Liver (tissue), 8 donors: ENCODE measurements at regions not wholly inside any gene's neighbourhood (a gene's known extent, or its start where the extent isn't known, plus 50 kb on each side); places are given as distances from the start of the nearest gene placed in this dataset.

Experiments used
- DNase-seq: peaks from one replicate; pipeline ENCODE4 v3.0.0-alpha.2; 2017; ENCODE audit warnings: low spot score
- H3K27ac ChIP-seq, 2 donors: one replicate each; pipeline ENCODE4 v1.7.0; 2013; ENCODE audit warnings: inconsistent platforms in 2 of 2, low read length in 2 of 2, control low read depth in 1 of 2, low read depth in 1 of 2, mild to moderate bottlenecking in 1 of 2
- H3K27me3 ChIP-seq, 4 donors: one replicate each; pipeline versions ENCODE4 v1.6.1 to v1.7.0; 2013; ENCODE audit warnings: low read length in 3 of 4, inconsistent platforms in 1 of 4, mild to moderate bottlenecking in 1 of 4, moderate library complexity in 1 of 4; ENCODE audit not compliant: control insufficient read depth in 4 of 4, insufficient read depth in 4 of 4
- H3K36me3 ChIP-seq, 4 donors: one replicate each; pipeline versions ENCODE4 v1.6.1 to v1.7.0; 2013; ENCODE audit warnings: low read length in 3 of 4, mild to moderate bottlenecking in 3 of 4, low read depth in 1 of 4, moderate library complexity in 1 of 4; ENCODE audit not compliant: control insufficient read depth in 4 of 4, insufficient read depth in 3 of 4
- H3K4me1 ChIP-seq, 4 donors: one replicate each; pipeline versions ENCODE4 v1.6.1 to v1.7.0; 2013; ENCODE audit warnings: low read length in 3 of 4, mild to moderate bottlenecking in 3 of 4, moderate library complexity in 1 of 4; ENCODE audit not compliant: control insufficient read depth in 4 of 4, insufficient read depth in 4 of 4
- H3K4me3 ChIP-seq, 3 donors: one replicate each; pipeline versions ENCODE4 v1.6.1 to v1.7.0; 2013; ENCODE audit warnings: low read length in 3 of 3, control low read depth in 1 of 3, low read depth in 1 of 3, mild to moderate bottlenecking in 1 of 3
- H3K9ac ChIP-seq, 2 donors: one replicate each; pipeline ENCODE4 v1.7.0; 2013; ENCODE audit warnings: low read length in 2 of 2, mild to moderate bottlenecking in 2 of 2, moderate library complexity in 2 of 2, control low read depth in 1 of 2, low read depth in 1 of 2
- H3K9me3 ChIP-seq, 4 donors: one replicate each; pipeline versions ENCODE4 v1.6.1 to v1.7.0; 2013; ENCODE audit warnings: low read length in 3 of 4; ENCODE audit not compliant: control insufficient read depth in 4 of 4
- CTCF ChIP-seq: fragments of 150-350 bp; IDR thresholded peaks from 2 replicates; pipeline ENCODE4 v1.5.1; 2017; ENCODE audit warnings: improper control_type of control experiment, low read depth, low read length; ENCODE audit not compliant: missing input control
- EGR1 ChIP-seq, 2 donors: IDR thresholded peaks; 2 replicates each; pipeline ENCODE4 v1.6.1; 2016 to 2018; ENCODE audit warnings: antibody characterized with exemption in 2 of 2, low read depth in 2 of 2
- FOXA2 ChIP-seq: IDR thresholded peaks from 2 replicates; pipeline ENCODE4 v1.6.1; 2016; ENCODE audit warnings: antibody characterized with exemption
- GABPA ChIP-seq, 2 donors: IDR thresholded peaks in 1 of 2; conservative IDR thresholded peaks in 1 of 2; 2 replicates each; pipeline ENCODE4 v1.6.1; 2016; ENCODE audit warnings: antibody characterized with exemption in 2 of 2, mild to moderate bottlenecking in 1 of 2, moderate library complexity in 1 of 2
- HNF4A ChIP-seq, 2 donors: conservative IDR thresholded peaks; 2 replicates each; pipeline ENCODE4 v1.6.1; 2016; ENCODE audit warnings: antibody characterized with exemption in 2 of 2, mild to moderate bottlenecking in 2 of 2
- JUND ChIP-seq, 2 donors: IDR thresholded peaks; 2 replicates each; pipeline ENCODE4 v1.6.1; 2016; ENCODE audit warnings: antibody characterized with exemption in 2 of 2
- MAX ChIP-seq: IDR thresholded peaks from 2 replicates; pipeline ENCODE4 v1.6.1; 2016; ENCODE audit warnings: antibody characterized with exemption
- NR2F2 ChIP-seq: IDR thresholded peaks from 2 replicates; pipeline ENCODE4 v1.6.1; 2016; ENCODE audit warnings: antibody characterized with exemption
- RAD21 ChIP-seq, 2 donors: IDR thresholded peaks; 2 replicates each; pipeline ENCODE4 v1.6.1; 2016; ENCODE audit warnings: antibody characterized with exemption in 2 of 2, mild to moderate bottlenecking in 2 of 2
- RXRA ChIP-seq, 2 donors: IDR thresholded peaks; 2 replicates each; pipeline ENCODE4 v1.6.1; 2017 to 2018; ENCODE audit warnings: antibody characterized with exemption in 2 of 2, mild to moderate bottlenecking in 1 of 2
- TAF1 ChIP-seq: conservative IDR thresholded peaks from 2 replicates; pipeline ENCODE4 v1.6.1; 2016; ENCODE audit warnings: antibody characterized with exemption, mild to moderate bottlenecking
- YY1 ChIP-seq: IDR thresholded peaks from 2 replicates; pipeline ENCODE4 v1.6.1; 2016; ENCODE audit warnings: antibody characterized with exemption, mild to moderate bottlenecking
- WGBS: extraction: QIAGEN DNeasy Blood & Tissue Kit; methylation state at CpG from one replicate; pipeline ENCODE4 v1.1.7; 2013; 5-methylcytosine and 5-hydroxymethylcytosine counted together
- TF ChIP-seq, protein P1 (sequence below): IDR thresholded peaks from 2 replicates; pipeline ENCODE4 v1.6.1; 2016; ENCODE audit warnings: antibody characterized with exemption
- TF ChIP-seq, protein P2 (sequence below): IDR thresholded peaks from 2 replicates; pipeline ENCODE4 v1.6.1; 2016; ENCODE audit warnings: antibody characterized with exemption, mild to moderate bottlenecking
- TF ChIP-seq, protein P3 (sequence below): IDR thresholded peaks from 2 replicates; pipeline ENCODE4 v1.6.1; 2016; ENCODE audit warnings: antibody characterized with exemption
- donor health status: healthy.
- donor health status: healthy.
- donor health status: healthy.
- donor health status: healthy.
- donor health status: healthy.

GRCh38 chrX:99752776-99753175 is 657.3 kb downstream of the PCDH19 start:
- Histone ChIP-seq H3K9me3 (no peaks in the 10 kb centered on the region), H3K4me1 (no peaks in the 10 kb centered on the region), H3K27ac (no peak overlapping the region), H3K27me3 (no peaks in the 10 kb centered on the region), H3K36me3 (no peaks in the 10 kb centered on the region), H3K4me3 (no peak overlapping the region), H3K9ac (no peak overlapping the region)
- no peak for TF ChIP-seq EGR1 (IDR thresholded peaks at IDR 0.05; ENCODE audit: low read depth in 2 of 2)
- no peak for TF ChIP-seq GABPA (IDR thresholded peaks at IDR 0.05 in 1 of 2, conservative IDR thresholded peaks at IDR 0.05 in 1 of 2)
- TF ChIP-seq RAD21 (IDR thresholded peaks at IDR 0.05): no peak
- no peak for TF ChIP-seq HNF4A (conservative IDR thresholded peaks at IDR 0.05)
- no peak for TF ChIP-seq FOXA2
- TF ChIP-seq, protein P1, sequence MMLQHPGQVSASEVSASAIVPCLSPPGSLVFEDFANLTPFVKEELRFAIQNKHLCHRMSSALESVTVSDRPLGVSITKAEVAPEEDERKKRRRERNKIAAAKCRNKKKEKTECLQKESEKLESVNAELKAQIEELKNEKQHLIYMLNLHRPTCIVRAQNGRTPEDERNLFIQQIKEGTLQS: no peak
- no peak for TF ChIP-seq YY1
- TF ChIP-seq RXRA (IDR thresholded peaks at IDR 0.05): no peak
- DNase-seq: no peak
- WGBS: 60% methylated on average over 4 of the region's 4 CpGs

- Histone ChIP-seq H3K4me3 (no peak overlapping the region), H3K4me1 (no peaks in the 10 kb centered on the region), H3K36me3 (no peaks in the 10 kb centered on the region), H3K27me3 (no peaks in the 10 kb centered on the region), H3K9ac (no peak overlapping the region), H3K27ac (no peak overlapping the region), H3K9me3 (no peaks in the 10 kb centered on the region)
- TF ChIP-seq, protein P2, sequence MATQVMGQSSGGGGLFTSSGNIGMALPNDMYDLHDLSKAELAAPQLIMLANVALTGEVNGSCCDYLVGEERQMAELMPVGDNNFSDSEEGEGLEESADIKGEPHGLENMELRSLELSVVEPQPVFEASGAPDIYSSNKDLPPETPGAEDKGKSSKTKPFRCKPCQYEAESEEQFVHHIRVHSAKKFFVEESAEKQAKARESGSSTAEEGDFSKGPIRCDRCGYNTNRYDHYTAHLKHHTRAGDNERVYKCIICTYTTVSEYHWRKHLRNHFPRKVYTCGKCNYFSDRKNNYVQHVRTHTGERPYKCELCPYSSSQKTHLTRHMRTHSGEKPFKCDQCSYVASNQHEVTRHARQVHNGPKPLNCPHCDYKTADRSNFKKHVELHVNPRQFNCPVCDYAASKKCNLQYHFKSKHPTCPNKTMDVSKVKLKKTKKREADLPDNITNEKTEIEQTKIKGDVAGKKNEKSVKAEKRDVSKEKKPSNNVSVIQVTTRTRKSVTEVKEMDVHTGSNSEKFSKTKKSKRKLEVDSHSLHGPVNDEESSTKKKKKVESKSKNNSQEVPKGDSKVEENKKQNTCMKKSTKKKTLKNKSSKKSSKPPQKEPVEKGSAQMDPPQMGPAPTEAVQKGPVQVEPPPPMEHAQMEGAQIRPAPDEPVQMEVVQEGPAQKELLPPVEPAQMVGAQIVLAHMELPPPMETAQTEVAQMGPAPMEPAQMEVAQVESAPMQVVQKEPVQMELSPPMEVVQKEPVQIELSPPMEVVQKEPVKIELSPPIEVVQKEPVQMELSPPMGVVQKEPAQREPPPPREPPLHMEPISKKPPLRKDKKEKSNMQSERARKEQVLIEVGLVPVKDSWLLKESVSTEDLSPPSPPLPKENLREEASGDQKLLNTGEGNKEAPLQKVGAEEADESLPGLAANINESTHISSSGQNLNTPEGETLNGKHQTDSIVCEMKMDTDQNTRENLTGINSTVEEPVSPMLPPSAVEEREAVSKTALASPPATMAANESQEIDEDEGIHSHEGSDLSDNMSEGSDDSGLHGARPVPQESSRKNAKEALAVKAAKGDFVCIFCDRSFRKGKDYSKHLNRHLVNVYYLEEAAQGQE: no peak
- TF ChIP-seq YY1 (no peak), JUND (IDR thresholded peaks at IDR 0.05) (no peak), NR2F2 (no peak), CTCF (no peak), RAD21 (IDR thresholded peaks at IDR 0.05) (no peak), MAX (no peak), TAF1 (no peak)
- TF ChIP-seq, protein P3, sequence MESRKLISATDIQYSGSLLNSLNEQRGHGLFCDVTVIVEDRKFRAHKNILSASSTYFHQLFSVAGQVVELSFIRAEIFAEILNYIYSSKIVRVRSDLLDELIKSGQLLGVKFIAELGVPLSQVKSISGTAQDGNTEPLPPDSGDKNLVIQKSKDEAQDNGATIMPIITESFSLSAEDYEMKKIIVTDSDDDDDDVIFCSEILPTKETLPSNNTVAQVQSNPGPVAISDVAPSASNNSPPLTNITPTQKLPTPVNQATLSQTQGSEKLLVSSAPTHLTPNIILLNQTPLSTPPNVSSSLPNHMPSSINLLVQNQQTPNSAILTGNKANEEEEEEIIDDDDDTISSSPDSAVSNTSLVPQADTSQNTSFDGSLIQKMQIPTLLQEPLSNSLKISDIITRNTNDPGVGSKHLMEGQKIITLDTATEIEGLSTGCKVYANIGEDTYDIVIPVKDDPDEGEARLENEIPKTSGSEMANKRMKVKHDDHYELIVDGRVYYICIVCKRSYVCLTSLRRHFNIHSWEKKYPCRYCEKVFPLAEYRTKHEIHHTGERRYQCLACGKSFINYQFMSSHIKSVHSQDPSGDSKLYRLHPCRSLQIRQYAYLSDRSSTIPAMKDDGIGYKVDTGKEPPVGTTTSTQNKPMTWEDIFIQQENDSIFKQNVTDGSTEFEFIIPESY: no peak
- 88% methylated on average over 1 of the region's 1 CpG for WGBS
- DNase-seq: no peak
Observed at GRCh38 chrX:99750721-99751120, 659.4 kb downstream of the PCDH19 start.
